CD4-positive, alpha-beta T cell (primary cell): ENCODE measurements at regions not wholly inside any gene's neighbourhood (a gene's known extent, or its start where the extent isn't known, plus 50 kb on each side); places are given as distances from the start of the nearest gene placed in this dataset.

Experiments used
- ATAC-seq: fragments of 200-7000 bp; cut with Tn5 transposase; one replicate; pipeline ENCODE4 v1.10.0; 2022; ENCODE audit warnings: mild to moderate bottlenecking; ENCODE audit not compliant: poor library complexity
- CTCF ChIA-PET: fragments of 350-600 bp; sonication (Branson Sonifier 250); formaldehyde crosslinking; loops from one replicate; lab custom pipeline; 2021; ENCODE audit warnings: antibody characterized with exemption, inconsistent platforms; lab: Charles Lee
- POLR2A ChIA-PET: fragments of 350-600 bp; sonication (Branson Sonifier 250); formaldehyde crosslinking; loops from one replicate; lab custom pipeline; 2021; ENCODE audit warnings: antibody characterized with exemption, inconsistent platforms; lab: Charles Lee
- DNase-seq, 14 experiments: peaks; one replicate each; pipeline ENCODE4 v3.0.0-alpha.2; 2013 to 2020; ENCODE audit warnings: mixed read lengths in 2 of 14
- H3K27ac ChIP-seq, 2 donors: one replicate each; pipeline versions ENCODE4 v1.5.1 to v1.7.0; 2013; ENCODE audit warnings: low read length in 2 of 2, low read depth in 1 of 2, mild to moderate bottlenecking in 1 of 2
- H3K27me3 ChIP-seq, 2 experiments: 1 replicate in 1 of 2; 2 replicates in 1 of 2; pipeline versions ENCODE4 v1.6.1 to v1.7.0; 2013; ENCODE audit warnings: low read length in 2 of 2, control low read depth in 1 of 2, mild to moderate bottlenecking in 1 of 2, moderate library complexity in 1 of 2; ENCODE audit not compliant: insufficient read depth in 2 of 2, control insufficient read depth in 1 of 2
- H3K36me3 ChIP-seq: one replicate; pipeline ENCODE4 v1.6.1; 2013; ENCODE audit warnings: low read length, control low read depth; ENCODE audit not compliant: insufficient read depth
- H3K4me1 ChIP-seq: one replicate; pipeline ENCODE4 v1.6.1; 2013; ENCODE audit warnings: low read length, control low read depth; ENCODE audit not compliant: insufficient read depth
- H3K4me3 ChIP-seq: one replicate; pipeline ENCODE4 v1.5.1; 2013; ENCODE audit warnings: mild to moderate bottlenecking, low read length, moderate library complexity
- H3K9me3 ChIP-seq, 2 experiments: 1 replicate in 1 of 2; 2 replicates in 1 of 2; pipeline versions ENCODE4 v1.6.1 to v1.7.0; 2013; ENCODE audit warnings: low read length in 2 of 2, mild to moderate bottlenecking in 2 of 2, control low read depth in 1 of 2, moderate library complexity in 1 of 2; ENCODE audit not compliant: control insufficient read depth in 1 of 2, insufficient read depth in 1 of 2
- H3K27ac Mint-ChIP-seq: one replicate; pipeline ENCODE4 v1.8.0; 2020; ENCODE audit warnings: mixed read lengths
- H3K27me3 Mint-ChIP-seq: one replicate; pipeline ENCODE4 v1.8.0; 2021; ENCODE audit warnings: mixed read lengths
- H3K36me3 Mint-ChIP-seq: one replicate; pipeline ENCODE4 v1.8.0; 2021; ENCODE audit warnings: low read depth, mixed read lengths
- H3K4me1 Mint-ChIP-seq: one replicate; pipeline ENCODE4 v1.8.0; 2021; ENCODE audit warnings: low read depth, mixed read lengths
- H3K4me3 Mint-ChIP-seq: one replicate; pipeline ENCODE4 v1.8.0; 2020; ENCODE audit warnings: mild to moderate bottlenecking, mixed read lengths
- H3K9me3 Mint-ChIP-seq: one replicate; pipeline ENCODE4 v1.8.0; 2020; ENCODE audit warnings: mixed read lengths
- CTCF ChIP-seq: fragments of 200-600 bp; IDR thresholded peaks from one replicate; pipeline ENCODE4 v1.8.0; 2022; ENCODE audit warnings: antibody characterized with exemption, mild to moderate bottlenecking
- intact Hi-C, 2 experiments: fragments of 100-400 bp; cut with DNase I in 1 of 2; cut with micrococcal nuclease in 1 of 2; formaldehyde crosslinking; loops; one replicate each; pipeline versions ENCODE4 v1.15.1 to v1.9.0; 2023 to 2025; cut with DNase I, micrococcal nuclease

DNA sequence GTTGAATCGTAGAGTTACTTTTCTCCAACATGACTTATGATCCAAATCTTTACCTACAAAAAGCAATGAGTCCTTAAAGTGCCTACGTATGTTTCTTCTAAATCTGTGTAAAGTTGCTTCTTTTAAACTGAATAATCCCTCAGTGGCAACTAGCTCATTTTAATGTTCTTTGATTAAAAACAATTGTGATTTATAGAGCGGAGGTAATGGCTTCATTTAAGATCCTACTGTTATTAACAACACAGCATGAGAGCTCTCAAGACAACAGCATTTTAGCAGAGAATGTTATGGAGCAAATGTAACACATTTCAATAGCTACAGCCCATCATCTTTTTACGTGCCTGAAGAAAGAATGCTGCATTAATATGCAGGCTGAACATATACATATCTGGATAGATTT lies 55.3 kb upstream of the VGLL3 start:
- POLR2A ChIA-PET = no interaction called here
- no peaks in the 10 kb centered on the region for H3K27me3 Mint-ChIP-seq
- H3K27me3 ChIP-seq = no peaks in the 10 kb centered on the region
- intact Hi-C loops = no loop called here
- no peaks in the 10 kb centered on the region for H3K4me1 Mint-ChIP-seq
- no peaks in the 10 kb centered on the region for H3K36me3 ChIP-seq
- DNase-seq (no peak), ATAC-seq (no peak)
- no peak overlapping the region for H3K4me3 ChIP-seq
- no peaks in the 10 kb centered on the region for H3K36me3 Mint-ChIP-seq
- H3K4me3 Mint-ChIP-seq = no peak overlapping the region
- no peak overlapping the region for H3K27ac ChIP-seq
- no peak overlapping the region for H3K27ac Mint-ChIP-seq
- TF ChIP-seq CTCF = no peak
- no peaks in the 10 kb centered on the region for H3K9me3 ChIP-seq
- CTCF ChIA-PET = no interaction called here
- no peaks in the 10 kb centered on the region for H3K9me3 Mint-ChIP-seq
- H3K4me1 ChIP-seq = no peaks in the 10 kb centered on the region

DNA sequence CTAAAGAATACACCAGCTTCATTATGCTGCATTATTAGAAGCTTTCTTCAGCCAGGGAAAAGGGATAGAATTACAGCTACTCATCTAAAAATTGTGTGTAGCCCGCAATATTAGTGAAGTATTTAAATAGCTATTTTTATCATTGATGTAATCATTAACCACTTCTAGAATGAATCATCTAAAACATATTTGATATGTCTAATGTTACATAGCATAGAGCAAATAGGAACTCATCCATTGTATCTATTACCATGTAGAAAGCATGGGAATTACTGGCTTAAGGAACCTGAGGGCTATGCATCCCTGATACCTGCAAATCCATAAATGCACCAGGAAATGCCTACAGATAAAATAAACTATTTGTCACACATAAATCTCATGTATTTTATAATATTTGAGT lies 54.5 kb upstream of the VGLL3 start:
- Mint-ChIP-seq H3K36me3 (no peaks in the 10 kb centered on the region), H3K4me3 (no peak overlapping the region), H3K27ac (no peak overlapping the region), H3K9me3 (no peaks in the 10 kb centered on the region), H3K27me3 (no peaks in the 10 kb centered on the region), H3K4me1 (no peaks in the 10 kb centered on the region)
- Histone ChIP-seq H3K36me3 (no peaks in the 10 kb centered on the region), H3K4me1 (no peaks in the 10 kb centered on the region), H3K9me3 (no peaks in the 10 kb centered on the region), H3K27ac (no peak overlapping the region), H3K27me3 (no peaks in the 10 kb centered on the region), H3K4me3 (no peak overlapping the region)
- ATAC-seq = no peak
- TF ChIP-seq CTCF = no peak
- no peak for DNase-seq
- ChIA-PET POLR2A (no interaction called here), CTCF (no interaction called here)
- intact Hi-C loops = no loop called here

DNA sequence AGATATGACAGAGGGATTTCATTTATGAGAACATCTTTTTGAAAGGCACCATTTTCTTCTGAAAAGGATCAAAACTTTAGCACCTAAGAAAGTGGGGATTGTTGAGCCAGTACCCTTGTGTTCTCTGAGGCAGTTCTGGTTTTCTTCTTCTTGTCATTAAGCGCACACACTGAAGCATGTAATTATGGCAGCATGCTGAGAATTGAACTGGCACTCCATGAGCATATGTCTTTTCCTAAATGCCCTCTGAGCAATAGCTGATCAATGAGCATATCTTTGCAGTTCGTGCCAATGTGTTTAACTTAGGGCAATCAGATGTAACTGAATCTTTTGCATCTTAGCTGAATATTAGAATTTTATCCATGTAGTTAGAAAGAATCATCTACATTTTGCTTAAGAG lies 53.9 kb upstream of the VGLL3 start:
- Mint-ChIP-seq H3K9me3 (no peaks in the 10 kb centered on the region), H3K36me3 (no peaks in the 10 kb centered on the region), H3K27me3 (no peaks in the 10 kb centered on the region), H3K4me1 (no peaks in the 10 kb centered on the region), H3K27ac (no peak overlapping the region), H3K4me3 (no peak overlapping the region)
- Histone ChIP-seq H3K4me3 (no peak overlapping the region), H3K9me3 (no peaks in the 10 kb centered on the region), H3K36me3 (no peaks in the 10 kb centered on the region), H3K4me1 (no peaks in the 10 kb centered on the region), H3K27me3 (no peaks in the 10 kb centered on the region), H3K27ac (no peak overlapping the region)
- ChIA-PET CTCF (no interaction called here), POLR2A (no interaction called here)
- TF ChIP-seq CTCF = no peak
- no peak for DNase-seq
- ATAC-seq = no peak
- intact Hi-C loops = no loop called here
